GM12892 (cell line): ENCODE measurements at regions not wholly inside any gene's neighbourhood (a gene's known extent, or its start where the extent isn't known, plus 50 kb on each side); places are given as distances from the start of the nearest gene placed in this dataset.
"Not testable (repeated sequence)": the region's sequence is repeated elsewhere in the genome, so short reads cannot be mapped to it uniquely, and the experiment has no call there.

ENCODE experiments used
- POLR2A ChIP-seq: IDR thresholded peaks from 2 replicates; pipeline ENCODE4 v1.6.1; 2011; ENCODE audit warnings: low read depth, low read length, control low read depth
- POLR2AphosphoS5 ChIP-seq: IDR thresholded peaks from 2 replicates; pipeline ENCODE4 v1.6.1; 2011; ENCODE audit warnings: low read depth, low read length, control low read depth
- TAF1 ChIP-seq: IDR thresholded peaks from 2 replicates; pipeline ENCODE4 v1.6.1; 2011; ENCODE audit warnings: low read depth, mild to moderate bottlenecking, control low read depth, low read length, borderline replicate concordance

- not testable (repeated sequence) for TF ChIP-seq POLR2A, TAF1, POLR2AphosphoS5
Observed at GRCh38 chr5:176023535-176023934, 55.4 kb upstream of the THOC3 start.
